DOHH2 (cell line): ENCODE measurements at regions not wholly inside any gene's neighbourhood (a gene's known extent, or its start where the extent isn't known, plus 50 kb on each side); places are given as distances from the start of the nearest gene placed in this dataset.

Experiments
- H3F3A ChIP-seq: fragments of 200-600 bp; sonication (generic), shearing (Covaris generic); 2 replicates; pipeline ENCODE4 v1.6.0; 2016; ENCODE audit warnings: antibody characterized with exemption, mild to moderate bottlenecking; ENCODE audit not compliant: control insufficient read depth, insufficient read depth
- H3K27ac ChIP-seq: fragments of 200-600 bp; sonication (generic); 2 replicates; pipeline ENCODE4 v1.5.1; 2014; ENCODE audit warnings: low read depth, mild to moderate bottlenecking, low read length, moderate library complexity
- H3K27me3 ChIP-seq: fragments of 200-600 bp; sonication (generic); 2 replicates; pipeline ENCODE4 v1.6.1; 2014; ENCODE audit warnings: mild to moderate bottlenecking, low read length, mixed read lengths; ENCODE audit not compliant: control insufficient read depth
- H3K36me3 ChIP-seq: fragments of 200-600 bp; sonication (generic); 2 replicates; pipeline ENCODE4 v1.6.1; 2014; ENCODE audit warnings: mild to moderate bottlenecking, low read length, moderate library complexity, mixed read lengths; ENCODE audit not compliant: control insufficient read depth
- H3K4me1 ChIP-seq: fragments of 200-600 bp; sonication (generic); 2 replicates; pipeline ENCODE4 v1.6.1; 2014; ENCODE audit warnings: mild to moderate bottlenecking, low read length, mixed read lengths; ENCODE audit not compliant: control insufficient read depth
- H3K4me2 ChIP-seq: fragments of 200-600 bp; sonication (generic); 2 replicates; pipeline ENCODE4 v1.6.0; 2014; ENCODE audit warnings: mild to moderate bottlenecking, low read length, moderate library complexity
- H3K4me3 ChIP-seq: fragments of 200-600 bp; sonication (generic); 2 replicates; pipeline ENCODE4 v1.5.1; 2014; ENCODE audit warnings: mild to moderate bottlenecking, low read length, mixed read lengths
- H3K79me2 ChIP-seq: fragments of 200-600 bp; sonication (generic); 2 replicates; pipeline ENCODE4 v1.6.1; 2014; ENCODE audit warnings: mild to moderate bottlenecking, low read length, mixed read lengths; ENCODE audit not compliant: control insufficient read depth
- H3K9me2 ChIP-seq: fragments of 200-600 bp; sonication (generic); replicated peaks from 2 replicates; pipeline ENCODE4 v1.6.1; 2014; ENCODE audit warnings: mild to moderate bottlenecking, low read length, mixed read lengths; ENCODE audit not compliant: control insufficient read depth
- H3K9me3 ChIP-seq: fragments of 200-600 bp; sonication (generic); 2 replicates; pipeline ENCODE4 v1.6.1; 2014; ENCODE audit warnings: antibody characterized with exemption, low read length, mixed read lengths; ENCODE audit not compliant: control insufficient read depth, insufficient read depth
- H4K20me1 ChIP-seq: fragments of 200-600 bp; sonication (generic); 2 replicates; pipeline ENCODE4 v1.6.0; 2014; ENCODE audit warnings: low read depth, mild to moderate bottlenecking, antibody characterized with exemption, low read length, moderate library complexity; ENCODE audit not compliant: control insufficient read depth, insufficient read depth
- CTCF ChIP-seq: fragments of 200-600 bp; sonication (generic); IDR thresholded peaks from one replicate; pipeline ENCODE4 v1.5.1; 2014; ENCODE audit warnings: antibody characterized with exemption, mild to moderate bottlenecking, low read depth, low read length; ENCODE audit not compliant: poor library complexity, severe bottlenecking
- EZH2phosphoT487 ChIP-seq: fragments of 200-600 bp; sonication (generic); IDR thresholded peaks from 2 replicates; pipeline ENCODE4 v1.6.1; 2017; ENCODE audit warnings: borderline replicate concordance, mild to moderate bottlenecking, antibody characterized with exemption, low read length, moderate library complexity, mixed read lengths

GRCh38 chr7:46580766-46581165 is 659.7 kb upstream of the IGFBP3 start:
- H3K4me1 ChIP-seq = no peaks in the 10 kb centered on the region
- H4K20me1 ChIP-seq = no peaks in the 10 kb centered on the region
- no peak overlapping the region for H3K4me3 ChIP-seq
- no peaks in the 10 kb centered on the region for H3K79me2 ChIP-seq
- no peaks in the 10 kb centered on the region for H3K9me2 ChIP-seq
- H3K4me2 ChIP-seq = no peak overlapping the region
- H3K36me3 ChIP-seq = no peaks in the 10 kb centered on the region
- no peaks in the 10 kb centered on the region for H3F3A ChIP-seq
- no peak for TF ChIP-seq CTCF
- no peak for TF ChIP-seq EZH2phosphoT487
- H3K27me3 ChIP-seq = no peaks in the 10 kb centered on the region
- no peaks in the 10 kb centered on the region for H3K9me3 ChIP-seq
- H3K27ac ChIP-seq = no peak overlapping the region

GRCh38 chr7:46577394-46577793 is 656.3 kb upstream of the IGFBP3 start:
- no peaks in the 10 kb centered on the region for H3K9me3 ChIP-seq
- H3K27me3 ChIP-seq = no peaks in the 10 kb centered on the region
- H3K36me3 ChIP-seq = no peaks in the 10 kb centered on the region
- H3K4me3 ChIP-seq = no peak overlapping the region
- TF ChIP-seq CTCF (no peak), EZH2phosphoT487 (no peak)
- H3K79me2 ChIP-seq = no peaks in the 10 kb centered on the region
- H3F3A ChIP-seq = no peaks in the 10 kb centered on the region
- no peaks in the 10 kb centered on the region for H4K20me1 ChIP-seq
- H3K4me1 ChIP-seq = no peaks in the 10 kb centered on the region
- H3K4me2 ChIP-seq = no peak overlapping the region
- H3K9me2 ChIP-seq = no peaks in the 10 kb centered on the region
- H3K27ac ChIP-seq = no peak overlapping the region

DNA sequence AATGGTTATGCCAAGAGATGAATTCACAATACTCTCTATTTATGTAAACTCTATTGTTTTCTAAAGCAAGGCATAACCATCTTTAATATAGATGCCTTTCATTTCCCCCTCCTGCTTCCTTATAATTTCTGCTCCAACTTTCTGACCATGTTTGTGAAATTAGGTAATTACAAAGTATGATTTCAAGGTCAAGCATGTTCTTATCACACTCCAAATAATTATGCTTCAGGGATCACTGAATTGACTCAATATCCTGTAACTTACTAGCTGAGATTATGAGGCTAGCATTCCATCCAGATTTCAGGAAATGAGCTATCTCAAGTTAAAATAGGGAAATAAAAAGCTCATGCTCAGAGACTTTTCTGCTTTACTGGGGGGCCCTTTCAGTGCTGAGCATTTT is 655.9 kb upstream of the IGFBP3 start:
- H3K9me3 ChIP-seq = no peaks in the 10 kb centered on the region
- H3K4me2 ChIP-seq = no peak overlapping the region
- H3K9me2 ChIP-seq = no peaks in the 10 kb centered on the region
- no peaks in the 10 kb centered on the region for H3K4me1 ChIP-seq
- no peak overlapping the region for H3K27ac ChIP-seq
- H3K4me3 ChIP-seq = no peak overlapping the region
- H3K36me3 ChIP-seq = no peaks in the 10 kb centered on the region
- no peaks in the 10 kb centered on the region for H3K79me2 ChIP-seq
- no peaks in the 10 kb centered on the region for H4K20me1 ChIP-seq
- TF ChIP-seq CTCF = no peak
- H3K27me3 ChIP-seq = no peaks in the 10 kb centered on the region
- H3F3A ChIP-seq = no peaks in the 10 kb centered on the region

GRCh38 chr7:46572691-46573090 is 651.6 kb upstream of the IGFBP3 start:
- Histone ChIP-seq H3K4me3 (no peak overlapping the region), H3K36me3 (no peaks in the 10 kb centered on the region)
- TF ChIP-seq CTCF (no peak), EZH2phosphoT487 (no peak)

More at GRCh38 chr7:46572691-46573090, 651.6 kb upstream of the IGFBP3 start:
- Histone ChIP-seq H4K20me1 (no peaks in the 10 kb centered on the region), H3K27ac (no peak overlapping the region), H3F3A (no peaks in the 10 kb centered on the region), H3K4me1 (no peaks in the 10 kb centered on the region), H3K79me2 (no peaks in the 10 kb centered on the region), H3K9me3 (no peaks in the 10 kb centered on the region), H3K4me2 (no peak overlapping the region), H3K27me3 (no peaks in the 10 kb centered on the region), H3K9me2 (no peaks in the 10 kb centered on the region)
